Right hindlimb (tissue), 1 donor: ENCODE measurements at regions not wholly inside any gene's neighbourhood (a gene's known extent, or its start where the extent isn't known, plus 50 kb on each side); places are given as distances from the start of the nearest gene placed in this dataset.

Source experiments
- DNase-seq: peaks from one replicate; pipeline ENCODE4 v3.0.0-alpha.2; 2018

- DNase-seq = no peak
These were observed 493.1 kb downstream of the SHISA9 start for GRCh38 chr16:13394488-13394887.

DNA sequence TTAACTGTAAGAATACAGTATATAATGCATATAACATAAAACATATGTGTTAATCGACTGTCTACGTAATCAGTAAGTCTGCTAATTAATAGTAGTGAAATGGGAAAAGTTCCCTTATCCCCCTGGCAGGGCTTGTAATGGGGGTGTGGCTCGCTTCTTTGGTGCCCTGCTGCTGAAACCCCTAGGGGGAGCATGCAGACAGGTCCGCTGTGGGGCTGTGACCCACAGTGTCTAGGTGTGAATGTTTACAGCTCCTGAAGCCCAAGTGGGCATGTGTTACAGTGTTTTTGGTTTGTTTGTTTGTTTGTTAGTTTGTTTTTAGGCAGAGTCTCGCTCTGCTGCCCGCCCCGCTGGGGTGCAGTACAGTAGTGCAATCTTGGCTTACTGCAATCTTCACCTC is 495.7 kb downstream of the SHISA9 start:
- DNase-seq = no peak

GRCh38 chr16:13401641-13402040 is 500.2 kb downstream of the SHISA9 start:
- DNase-seq = no peak

GRCh38 chr16:13402601-13403000 is 501.2 kb downstream of the SHISA9 start:
- no peak for DNase-seq

- DNase-seq = no peak
These were observed 501.9 kb downstream of the SHISA9 start for GRCh38 chr16:13403326-13403725.

DNA sequence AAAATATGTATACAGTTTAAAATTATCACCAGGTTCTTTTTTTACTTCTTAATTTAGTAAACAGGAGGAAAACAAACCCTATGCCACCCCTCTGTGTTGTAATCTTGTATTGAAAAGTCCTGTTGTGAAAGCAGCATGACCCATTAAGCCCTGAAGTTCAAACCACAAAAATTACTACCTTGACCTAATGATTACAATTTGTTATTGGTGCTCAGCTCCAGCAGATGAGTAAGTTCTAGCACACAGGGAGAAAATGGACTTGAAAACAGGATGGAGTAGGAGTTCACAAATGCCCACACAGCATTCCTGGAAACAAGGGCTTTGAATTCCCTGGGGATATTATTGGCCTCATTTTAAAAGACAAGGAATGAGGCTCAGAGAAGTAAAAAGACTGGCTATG is 505.8 kb upstream of the ERCC4 start:
- DNase-seq = no peak

- no peak for DNase-seq
These were observed 500.4 kb upstream of the ERCC4 start for GRCh38 chr16:13419589-13419988.

GRCh38 chr16:13421726-13422125 is 498.2 kb upstream of the ERCC4 start:
- no peak for DNase-seq

DNA sequence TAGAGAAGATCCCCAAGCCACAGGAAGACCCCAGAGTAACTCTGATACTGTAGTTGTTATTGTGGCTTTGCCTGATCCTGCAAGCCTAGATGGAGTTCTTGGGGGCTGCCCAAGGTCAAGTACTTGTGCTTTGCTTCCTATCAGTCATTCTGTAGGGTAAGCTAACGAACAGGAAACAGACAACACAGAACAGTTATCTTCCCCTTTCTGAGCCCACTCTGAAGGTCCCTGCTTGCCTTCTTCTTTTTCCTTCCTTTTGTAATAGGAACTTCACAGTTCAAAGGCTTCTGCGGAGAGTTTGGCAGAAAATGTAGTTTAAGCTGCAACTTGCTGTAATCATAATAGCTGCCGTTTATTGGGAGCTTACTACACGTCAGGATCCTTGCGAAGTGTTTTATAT is 494.1 kb upstream of the ERCC4 start:
- no peak for DNase-seq

DNA sequence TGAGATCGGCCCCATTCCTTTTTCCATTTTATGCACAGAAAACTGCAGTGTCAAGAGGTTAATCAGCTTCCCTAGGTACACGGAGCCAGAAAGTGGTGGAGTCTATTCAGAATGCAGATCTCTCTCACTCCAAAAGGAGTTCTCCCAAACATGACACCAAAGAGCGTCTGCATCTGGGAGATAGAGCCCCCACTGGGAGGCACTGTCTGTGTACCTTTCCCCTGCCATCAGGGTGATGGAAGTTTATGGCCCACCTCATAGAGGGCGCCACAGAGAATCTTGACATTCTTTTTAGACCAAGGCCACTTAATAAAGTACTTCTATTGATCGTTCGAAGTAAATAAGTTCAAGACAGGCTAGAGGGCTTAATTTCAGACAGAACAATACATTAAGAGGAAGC is 493.7 kb upstream of the ERCC4 start:
- DNase-seq = no peak

DNA sequence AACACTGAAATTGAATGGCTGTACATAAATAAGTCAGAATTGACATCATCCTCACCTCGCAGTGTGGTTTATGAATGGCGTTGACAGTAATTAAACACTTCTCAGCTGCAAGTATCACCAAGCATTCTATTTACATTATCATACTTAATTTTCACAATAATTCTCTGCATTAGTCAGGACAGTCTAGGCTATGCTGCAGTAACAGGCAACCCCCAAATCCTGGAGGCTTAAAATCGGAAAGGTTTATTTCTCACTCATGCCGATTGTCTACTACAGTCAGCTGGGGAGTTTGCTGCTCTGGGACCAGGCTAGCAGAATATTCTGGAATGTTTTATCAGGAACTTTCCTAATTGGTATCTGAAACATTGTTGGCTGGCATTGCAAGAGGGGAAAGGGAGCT is 493.2 kb upstream of the ERCC4 start:
- DNase-seq = no peak

- no peak for DNase-seq
These were observed 492.0 kb upstream of the ERCC4 start for GRCh38 chr16:13427943-13428342.

GRCh38 chr16:13429416-13429815 is 490.5 kb upstream of the ERCC4 start:
- DNase-seq = no peak

DNA sequence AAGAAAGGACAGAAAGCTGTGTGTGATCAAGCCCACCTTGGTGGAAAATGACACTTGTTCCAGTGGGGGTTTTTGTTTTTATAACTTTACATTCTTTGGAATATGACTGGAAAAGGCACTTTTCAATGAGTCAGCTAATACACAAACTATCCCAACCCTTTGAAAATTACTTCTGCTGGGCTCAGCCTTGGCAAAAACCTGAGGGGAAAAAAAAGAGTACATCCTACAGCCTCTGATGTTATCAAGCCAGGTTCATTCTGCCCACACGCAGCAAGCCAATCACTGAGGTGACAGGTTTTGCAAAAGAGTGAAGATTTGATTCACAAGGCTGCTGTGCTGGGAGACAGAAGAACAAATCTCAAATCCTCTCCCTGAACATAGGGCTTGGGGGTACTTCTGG is 484.5 kb upstream of the ERCC4 start:
- no peak for DNase-seq

DNA sequence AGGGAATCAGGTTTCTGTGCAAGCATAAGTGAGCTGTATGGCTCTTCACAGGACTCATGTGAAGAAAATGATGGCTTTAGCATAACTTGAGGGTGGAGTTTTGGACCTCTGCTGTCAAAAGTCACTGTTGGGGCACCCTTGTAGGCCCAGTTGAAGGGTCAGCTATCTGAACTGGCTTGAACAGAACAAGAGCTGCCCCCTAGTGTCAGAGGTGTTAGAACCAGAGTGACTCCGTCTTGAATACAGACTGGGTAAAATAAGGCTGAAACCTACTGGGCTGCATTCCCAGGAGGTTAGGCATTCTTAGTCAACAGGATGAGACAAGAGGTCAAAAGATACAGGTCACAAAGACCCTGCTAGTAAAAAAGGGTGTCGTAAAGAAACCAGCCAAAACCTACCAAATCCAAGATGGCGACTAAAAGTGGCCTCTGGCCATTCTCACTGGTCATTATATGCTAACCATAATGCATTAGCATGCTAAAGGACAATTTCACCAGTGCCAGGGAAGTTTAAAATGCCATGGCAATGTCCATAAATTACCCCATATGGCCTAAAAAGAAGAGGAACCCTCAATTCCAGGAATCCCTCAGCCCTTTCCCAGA is 484.0 kb upstream of the ERCC4 start:
- DNase-seq = no peak

- DNase-seq = no peak
These were observed 483.1 kb upstream of the ERCC4 start for GRCh38 chr16:13436641-13437412.

GRCh38 chr16:13437413-13437795 is 482.6 kb upstream of the ERCC4 start:
- DNase-seq = no peak

DNA sequence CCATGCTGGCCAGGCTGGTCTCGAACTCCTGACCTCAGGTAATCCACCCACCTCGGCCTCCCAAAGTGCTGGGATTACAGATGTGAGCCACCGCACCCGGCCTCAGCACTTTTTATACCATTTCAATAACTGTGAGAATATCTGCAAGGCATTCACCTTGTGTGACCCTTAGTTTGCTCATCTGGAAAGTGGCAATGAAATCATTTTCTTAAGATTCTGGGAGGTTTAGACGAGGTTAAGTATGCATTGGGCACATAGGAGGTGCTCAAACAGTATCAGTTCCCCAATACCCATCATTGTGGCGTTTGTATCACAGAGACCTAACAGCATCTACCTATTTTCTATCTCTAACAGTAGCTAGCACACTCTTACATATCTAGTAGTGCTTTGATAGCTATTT is 481.9 kb upstream of the ERCC4 start:
- DNase-seq = no peak

DNA sequence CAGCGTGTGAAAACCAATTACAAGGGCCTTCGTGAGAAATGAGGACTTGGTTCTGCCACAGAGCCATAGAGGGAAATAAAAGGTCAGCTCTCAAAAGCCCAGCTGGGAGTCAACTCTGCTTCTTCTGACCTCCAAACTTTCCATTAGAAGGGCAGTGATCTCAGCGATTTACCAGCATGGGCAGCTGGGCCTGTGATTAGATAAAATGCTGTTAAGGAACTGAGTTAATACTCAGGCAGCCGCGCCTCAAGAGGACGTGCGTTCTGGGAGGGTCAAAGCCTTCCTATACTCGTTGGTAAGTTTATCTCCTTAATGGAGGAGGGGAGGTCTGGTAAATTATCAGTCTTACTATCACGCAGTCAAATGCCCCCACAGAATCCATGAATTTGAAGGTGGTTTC is 480.2 kb upstream of the ERCC4 start:
- DNase-seq = no peak

- DNase-seq = no peak
These were observed 478.3 kb upstream of the ERCC4 start for GRCh38 chr16:13441675-13442074.

GRCh38 chr16:13448346-13448745 is 471.6 kb upstream of the ERCC4 start:
- no peak for DNase-seq

GRCh38 chr16:13453325-13453724 is 466.6 kb upstream of the ERCC4 start:
- DNase-seq = no peak

DNA sequence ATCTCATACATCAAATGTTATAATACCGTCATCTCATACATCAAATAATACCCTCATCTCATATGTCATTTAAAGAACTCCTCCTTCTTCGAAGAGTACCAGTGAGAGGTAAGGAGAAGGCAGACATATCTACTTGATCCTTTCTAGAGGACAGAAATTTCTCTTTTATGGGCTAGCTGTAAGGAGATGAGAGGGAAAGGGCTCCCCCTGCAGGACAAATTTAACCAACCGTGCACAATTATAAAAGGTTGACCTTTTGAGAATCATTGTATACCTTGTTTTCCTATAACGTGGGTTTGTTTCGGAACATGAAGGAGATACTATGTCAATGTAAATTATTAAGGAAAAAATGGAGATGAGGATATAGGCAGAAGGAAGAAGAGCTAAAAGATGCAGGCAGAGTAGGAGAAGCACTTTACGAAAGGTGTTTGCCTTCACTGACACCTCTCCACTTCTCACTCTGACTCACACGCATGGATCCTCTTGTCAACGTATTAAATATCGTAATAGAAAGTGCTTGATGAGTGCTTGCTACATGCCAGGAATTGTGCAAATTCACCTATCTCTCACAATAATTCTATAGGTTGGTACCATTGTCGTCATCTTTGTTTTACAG is 465.9 kb upstream of the ERCC4 start:
- no peak for DNase-seq

DNA sequence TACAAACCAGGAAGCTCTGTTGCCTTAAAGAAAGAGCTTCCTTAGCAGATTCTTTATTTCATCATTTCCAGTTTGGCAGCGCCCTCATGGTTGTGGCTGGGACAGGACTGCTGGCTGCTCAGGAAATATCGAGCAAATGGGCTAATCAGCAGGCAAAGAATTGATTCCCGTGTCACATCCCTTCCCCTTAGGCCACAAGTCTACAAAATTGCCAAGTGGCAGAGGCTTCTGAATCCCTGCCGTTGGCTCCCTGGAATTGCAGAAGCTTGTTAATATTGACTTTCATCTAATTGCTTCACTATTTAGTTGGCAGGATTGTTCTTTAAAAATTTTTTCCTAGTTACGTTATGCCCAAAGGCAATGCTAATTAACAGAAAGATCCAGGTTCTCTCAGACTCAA is 456.3 kb upstream of the ERCC4 start:
- DNase-seq = no peak

DNA sequence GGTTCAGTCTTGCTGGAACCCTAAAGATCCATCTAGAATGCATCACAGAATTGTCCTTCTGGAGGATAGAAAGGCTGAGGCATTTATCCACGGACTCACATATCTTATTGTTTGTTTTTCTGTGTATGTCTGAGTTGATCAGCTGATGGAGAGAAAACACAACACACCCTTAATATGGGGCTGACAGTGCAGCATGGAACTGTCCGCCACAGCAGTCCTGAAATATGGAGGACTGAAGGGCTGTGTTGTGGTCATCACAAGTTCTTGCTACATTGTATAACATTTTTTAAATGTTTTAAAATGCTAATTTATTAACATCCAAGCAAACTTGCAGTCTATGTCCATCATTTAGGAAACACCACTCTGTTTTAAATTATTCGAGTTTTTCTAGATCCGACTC is 448.9 kb upstream of the ERCC4 start:
- peak; percentile 21 for DNase-seq
